Loucy (cell line): ENCODE measurements at regions not wholly inside any gene's neighbourhood (a gene's known extent, or its start where the extent isn't known, plus 50 kb on each side); places are given as distances from the start of the nearest gene placed in this dataset.

Experiments used
- H2AFZ ChIP-seq: fragments of 200-600 bp; sonication (generic); 2 replicates; pipeline ENCODE4 v1.6.0; 2016; ENCODE audit warnings: antibody characterized with exemption, mild to moderate bottlenecking, low read length, moderate library complexity
- H3F3A ChIP-seq: fragments of 200-600 bp; 2 replicates; pipeline ENCODE4 v1.6.0; 2016; ENCODE audit warnings: antibody characterized with exemption, low read depth, mild to moderate bottlenecking
- H3K27me3 ChIP-seq: fragments of 200-600 bp; sonication (generic); 2 replicates; pipeline ENCODE4 v1.6.1; 2014; ENCODE audit warnings: low read length, mild to moderate bottlenecking; ENCODE audit not compliant: insufficient read depth, poor library complexity, severe bottlenecking
- H3K36me3 ChIP-seq: fragments of 200-600 bp; sonication (generic); 2 replicates; pipeline ENCODE4 v1.6.1; 2016; ENCODE audit warnings: low read length; ENCODE audit not compliant: insufficient read depth
- H3K4me1 ChIP-seq: fragments of 200-600 bp; sonication (generic); 2 replicates; pipeline ENCODE4 v1.5.1; 2014; ENCODE audit warnings: low read length, mild to moderate bottlenecking; ENCODE audit not compliant: insufficient read depth, poor library complexity, severe bottlenecking
- H3K4me2 ChIP-seq: fragments of 200-600 bp; sonication (generic); 2 replicates; pipeline ENCODE4 v1.6.0; 2014; ENCODE audit warnings: antibody characterized with exemption, low read length, low read depth, mild to moderate bottlenecking; ENCODE audit not compliant: poor library complexity, severe bottlenecking
- H3K4me3 ChIP-seq: fragments of 200-600 bp; sonication (generic); 2 replicates; pipeline ENCODE4 v1.5.1; 2014; ENCODE audit warnings: low read length, mild to moderate bottlenecking, mixed read lengths; ENCODE audit not compliant: poor library complexity, severe bottlenecking
- H3K79me2 ChIP-seq: fragments of 200-600 bp; sonication (generic); 2 replicates; pipeline ENCODE4 v1.6.1; 2014; ENCODE audit warnings: low read length; ENCODE audit not compliant: insufficient read depth
- H3K9ac ChIP-seq: fragments of 200-600 bp; sonication (generic); 2 replicates; pipeline ENCODE4 v1.6.0; 2014; ENCODE audit warnings: mild to moderate bottlenecking, low read depth, low read length, moderate library complexity; ENCODE audit not compliant: poor library complexity, severe bottlenecking
- H3K9me2 ChIP-seq: fragments of 200-600 bp; sonication (generic); replicated peaks from 2 replicates; pipeline ENCODE4 v1.6.1; 2016; ENCODE audit warnings: low read depth, low read length, mixed read lengths
- H3K9me3 ChIP-seq: fragments of 200-600 bp; sonication (generic); 2 replicates; pipeline ENCODE4 v1.6.1; 2014; ENCODE audit warnings: mild to moderate bottlenecking, antibody characterized with exemption, low read length, low read depth; ENCODE audit not compliant: insufficient read depth
- H4K20me1 ChIP-seq: fragments of 200-600 bp; sonication (generic); 2 replicates; pipeline ENCODE4 v1.6.0; 2014; ENCODE audit warnings: antibody characterized with exemption, low read length, mild to moderate bottlenecking; ENCODE audit not compliant: insufficient read depth, poor library complexity, severe bottlenecking
- EZH2phosphoT487 ChIP-seq: fragments of 200-600 bp; IDR thresholded peaks from 2 replicates; pipeline ENCODE4 v1.6.1; 2018; ENCODE audit warnings: antibody characterized with exemption, mild to moderate bottlenecking, moderate library complexity, borderline replicate concordance
- TF ChIP-seq, protein P1 (sequence below): fragments of 200-600 bp; sonication (generic); conservative IDR thresholded peaks from 2 replicates; pipeline ENCODE4 v1.5.1; 2014; ENCODE audit warnings: mild to moderate bottlenecking, antibody characterized with exemption, low read length

DNA sequence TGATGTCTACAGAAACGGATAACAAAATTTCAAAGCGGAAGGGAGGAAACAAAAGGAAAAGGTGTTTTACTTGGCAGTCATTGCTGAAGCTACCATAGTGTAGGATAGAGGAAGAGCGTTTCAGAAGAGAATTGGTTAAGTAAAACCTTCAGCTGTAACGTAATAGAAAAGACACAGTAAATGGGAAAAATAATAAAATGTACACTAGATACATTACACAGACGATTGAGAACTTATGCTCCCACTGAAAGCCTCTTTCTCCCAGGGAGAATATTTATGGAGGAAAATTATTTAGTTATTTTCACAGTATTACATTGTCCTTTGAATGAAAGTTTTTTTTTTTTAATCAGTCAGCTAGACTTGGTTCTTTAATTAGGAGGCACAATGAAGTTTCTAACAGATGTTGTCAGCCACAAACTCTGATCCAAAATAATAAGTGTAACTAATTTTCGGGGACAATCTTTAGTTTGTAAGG lies 90.7 kb upstream of the PRDM1 start:
- H3K9me2 ChIP-seq = no peaks in the 10 kb centered on the region
- no peak overlapping the region for H2AFZ ChIP-seq
- H3F3A ChIP-seq = no peaks in the 10 kb centered on the region
- no peaks in the 10 kb centered on the region for H4K20me1 ChIP-seq
- H3K36me3 ChIP-seq = no peaks in the 10 kb centered on the region
- peaks cover 6% of the 10 kb centered on the region for H3K4me1 ChIP-seq
- peaks cover 22% of the 10 kb centered on the region for H3K27me3 ChIP-seq
- no peak overlapping the region for H3K9ac ChIP-seq
- no peak overlapping the region for H3K4me3 ChIP-seq
- H3K9me3 ChIP-seq = no peaks in the 10 kb centered on the region
- H3K79me2 ChIP-seq = no peaks in the 10 kb centered on the region
- no peak for TF ChIP-seq EZH2phosphoT487
- TF ChIP-seq, protein P1, sequence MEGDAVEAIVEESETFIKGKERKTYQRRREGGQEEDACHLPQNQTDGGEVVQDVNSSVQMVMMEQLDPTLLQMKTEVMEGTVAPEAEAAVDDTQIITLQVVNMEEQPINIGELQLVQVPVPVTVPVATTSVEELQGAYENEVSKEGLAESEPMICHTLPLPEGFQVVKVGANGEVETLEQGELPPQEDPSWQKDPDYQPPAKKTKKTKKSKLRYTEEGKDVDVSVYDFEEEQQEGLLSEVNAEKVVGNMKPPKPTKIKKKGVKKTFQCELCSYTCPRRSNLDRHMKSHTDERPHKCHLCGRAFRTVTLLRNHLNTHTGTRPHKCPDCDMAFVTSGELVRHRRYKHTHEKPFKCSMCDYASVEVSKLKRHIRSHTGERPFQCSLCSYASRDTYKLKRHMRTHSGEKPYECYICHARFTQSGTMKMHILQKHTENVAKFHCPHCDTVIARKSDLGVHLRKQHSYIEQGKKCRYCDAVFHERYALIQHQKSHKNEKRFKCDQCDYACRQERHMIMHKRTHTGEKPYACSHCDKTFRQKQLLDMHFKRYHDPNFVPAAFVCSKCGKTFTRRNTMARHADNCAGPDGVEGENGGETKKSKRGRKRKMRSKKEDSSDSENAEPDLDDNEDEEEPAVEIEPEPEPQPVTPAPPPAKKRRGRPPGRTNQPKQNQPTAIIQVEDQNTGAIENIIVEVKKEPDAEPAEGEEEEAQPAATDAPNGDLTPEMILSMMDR = no peak
- H3K4me2 ChIP-seq = no peak overlapping the region

DNA sequence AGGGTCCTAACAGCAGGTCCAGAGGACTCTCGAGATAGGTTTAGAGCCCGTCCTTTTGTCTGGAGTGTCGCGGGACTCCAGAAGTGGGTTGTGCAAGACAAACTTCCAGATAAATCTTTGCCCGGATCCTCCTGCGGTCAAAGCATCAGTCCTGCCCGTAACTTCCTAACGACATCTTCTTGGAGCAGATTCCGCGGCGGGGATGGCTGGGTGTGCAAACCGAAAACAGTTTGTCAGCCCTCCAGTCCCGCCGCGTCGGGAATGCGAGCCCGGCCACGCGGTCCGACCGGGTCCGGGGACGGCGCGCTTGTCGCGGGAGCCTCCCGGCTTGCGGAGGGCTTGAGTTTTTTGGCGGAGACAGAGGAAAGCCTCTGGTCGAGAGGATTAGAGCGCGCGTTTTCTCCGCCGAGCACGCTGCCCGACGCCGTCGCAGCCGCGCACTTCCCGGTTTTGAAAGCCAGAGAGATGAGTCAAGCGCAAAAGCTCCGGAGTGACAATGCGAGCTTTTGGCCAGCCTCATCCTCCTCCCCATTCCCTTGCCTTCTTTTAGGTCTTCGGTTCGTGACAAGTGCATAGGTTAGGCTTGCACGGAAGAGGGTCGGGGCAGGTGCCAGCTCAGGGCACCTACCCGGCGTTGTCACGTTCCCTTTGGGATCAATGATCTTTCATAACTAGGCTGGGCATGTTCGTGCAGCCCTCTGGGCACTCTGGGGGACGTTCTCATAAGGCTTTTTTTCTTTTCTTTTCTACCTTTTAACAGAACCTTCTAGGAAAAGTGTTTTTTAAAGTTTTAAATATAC lies 91.3 kb upstream of the PRDM1 start:
- Histone ChIP-seq H3K9me3 (no peaks in the 10 kb centered on the region), H3F3A (no peaks in the 10 kb centered on the region), H4K20me1 (no peaks in the 10 kb centered on the region), H3K4me3 (no peak overlapping the region), H3K9ac (no peak overlapping the region), H3K4me2 (no peak overlapping the region), H3K79me2 (no peaks in the 10 kb centered on the region), H2AFZ (no peak overlapping the region), H3K9me2 (no peaks in the 10 kb centered on the region), H3K4me1 (peaks cover 13% of the 10 kb centered on the region), H3K36me3 (no peaks in the 10 kb centered on the region), H3K27me3 (peaks cover 22% of the 10 kb centered on the region)
- TF ChIP-seq EZH2phosphoT487 = no peak
- TF ChIP-seq, protein P1 = no peak

DNA sequence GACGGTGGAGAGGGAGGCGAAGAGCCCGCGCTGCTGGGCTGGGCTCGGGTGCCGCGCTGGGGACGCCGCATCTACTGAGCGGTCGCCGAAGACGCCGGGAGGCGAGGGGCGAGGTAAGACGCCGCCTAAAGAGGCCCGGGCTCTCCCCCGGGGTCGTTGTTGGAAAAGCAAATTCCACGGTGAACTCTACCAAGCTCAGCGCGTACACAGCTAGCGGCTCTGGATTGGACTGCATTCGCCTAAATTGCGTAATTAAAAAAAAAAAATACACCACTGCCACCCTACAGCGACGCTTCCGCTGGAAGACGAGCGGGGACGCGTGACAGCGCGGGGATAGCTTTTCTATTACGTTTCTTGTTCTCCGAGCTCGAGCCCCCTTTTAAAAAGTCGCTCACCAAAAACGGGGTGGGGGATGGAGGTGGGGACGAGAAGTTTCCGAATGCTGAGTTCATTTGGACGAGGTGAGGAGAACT lies 92.0 kb upstream of the PRDM1 start:
- Histone ChIP-seq H3K4me1 (peaks cover 13% of the 10 kb centered on the region), H3K4me2 (no peak overlapping the region), H3K9me2 (no peaks in the 10 kb centered on the region), H3K4me3 (no peak overlapping the region), H3K36me3 (no peaks in the 10 kb centered on the region), H3K79me2 (no peaks in the 10 kb centered on the region), H2AFZ (no peak overlapping the region), H3F3A (no peaks in the 10 kb centered on the region), H3K9ac (no peak overlapping the region), H3K9me3 (no peaks in the 10 kb centered on the region), H4K20me1 (no peaks in the 10 kb centered on the region), H3K27me3 (peaks cover 22% of the 10 kb centered on the region)
- no peak for TF ChIP-seq EZH2phosphoT487
- TF ChIP-seq, protein P1 = no peak
